ENCODE measurements at regions not wholly inside any gene's neighbourhood (a gene's known extent, or its start where the extent isn't known, plus 50 kb on each side); places are given as distances from the start of the nearest gene placed in this dataset.

- peaks cover 54% of the 10 kb centered on the region in 2 donors for H3K4me1 ChIP-seq (ENCODE audit: control insufficient read depth in 2 of 2, insufficient read depth in 2 of 2, low read length in 2 of 2)
- CTCF ChIA-PET = interaction anchor here (1.0 kb wide), 1 partner anchor 8 kb away, joined by 3 read pairs; no protein-coding TSS in a partner anchor
- Mint-ChIP-seq H3K9me3 (ENCODE audit: insufficient read depth) (no peaks in the 10 kb centered on the region), H3K4me3 (peak overlapping the region; percentile 82), H3K4me1 (peaks cover 78% of the 10 kb centered on the region), H3K27ac (peak overlapping the region; percentile 96), H3K27me3 (no peaks in the 10 kb centered on the region)
- intact Hi-C loops (cut with micrococcal nuclease) = loop anchor here (5.0 kb wide), 1 partner anchor 93 kb away; no protein-coding TSS in a partner anchor
- peak overlapping the region; percentile 46 for H3K9ac ChIP-seq (ENCODE audit: low read length)
- ATAC-seq (ENCODE audit: low read depth) (peak; percentile 79), DNase-seq (peak; percentile 73)
- no peaks in the 10 kb centered on the region for H3K36me3 ChIP-seq (replicated peaks in 1 of 2; ENCODE audit: control extremely low read depth in 1 of 2, control insufficient read depth in 1 of 2, extremely low read depth in 1 of 2, insufficient read depth in 2 of 2, low read length in 1 of 2)
- H3K27me3 ChIP-seq (replicated peaks in 1 of 4; ENCODE audit: control extremely low read depth in 1 of 4, control insufficient read depth in 3 of 4, insufficient read depth in 4 of 4, low read length in 3 of 4) = no peaks in the 10 kb centered on the region
- H3K27ac ChIP-seq (ENCODE audit: low read length in 2 of 2) = peak overlapping the region; percentile 87 to 97
- H3K4me2 ChIP-seq (replicated peaks; ENCODE audit: low read depth, low read length, poor library complexity, severe bottlenecking) = peak overlapping the region; percentile 65
- peaks cover 0 to 21% (median 5%) of the 10 kb centered on the region in 3 donors for H3K9me3 ChIP-seq (ENCODE audit: control extremely low read depth in 1 of 3, control insufficient read depth in 2 of 3, insufficient read depth in 1 of 3, low read length in 2 of 3)
- TF ChIP-seq EZH2 (IDR thresholded peaks at IDR 0.05; ENCODE audit: borderline replicate concordance, insufficient read depth, low read depth, low read length, poor library complexity, severe bottlenecking) = no peak
- no peak for TF ChIP-seq CTCF (IDR thresholded peaks at IDR 0.05)
- peak overlapping the region; percentile 10 for H2AFZ ChIP-seq (ENCODE audit: insufficient read depth, low read depth, low read length, poor library complexity, severe bottlenecking)
- WGBS (ENCODE audit: insufficient coverage) = no CpG with 5 or more reads among the region's 1 CpG
- H4K20me1 ChIP-seq (ENCODE audit: control insufficient read depth, insufficient read depth, low read length, poor library complexity, severe bottlenecking) = no peaks in the 10 kb centered on the region
- no peaks in the 10 kb centered on the region for H3K79me2 ChIP-seq (ENCODE audit: control insufficient read depth, insufficient read depth, low read length)
- POLR2A ChIA-PET = no interaction called here
- H3K4me3 ChIP-seq (ENCODE audit: control extremely low read depth in 1 of 5, extremely low read depth in 1 of 5, insufficient read depth in 1 of 5, low read depth in 2 of 5, low read length in 4 of 5) = peak overlapping the region in 4 of 5 experiments; percentile 23 to 44 (median 31)
These were observed 402.1 kb downstream of the PDCD6IP start for GRCh38 chr3:34200576-34200975.

GRCh38 chr3:34202975-34203374 is 404.5 kb downstream of the PDCD6IP start:
- no peaks in the 10 kb centered on the region for H3K9me3 Mint-ChIP-seq (ENCODE audit: insufficient read depth)
- peaks cover 69% of the 10 kb centered on the region for H3K4me1 Mint-ChIP-seq
- Histone ChIP-seq H3K27me3 (replicated peaks in 1 of 4; ENCODE audit: control extremely low read depth in 1 of 4, control insufficient read depth in 3 of 4, insufficient read depth in 4 of 4, low read length in 3 of 4) (no peaks in the 10 kb centered on the region), H3K9ac (ENCODE audit: low read length) (no peak overlapping the region), H4K20me1 (ENCODE audit: control insufficient read depth, insufficient read depth, low read length, poor library complexity, severe bottlenecking) (no peaks in the 10 kb centered on the region), H3K4me1 (ENCODE audit: control insufficient read depth in 2 of 2, insufficient read depth in 2 of 2, low read length in 2 of 2) (peaks cover 40 to 46% of the 10 kb centered on the region in 2 donors), H3K79me2 (ENCODE audit: control insufficient read depth, insufficient read depth, low read length) (no peaks in the 10 kb centered on the region), H2AFZ (ENCODE audit: insufficient read depth, low read depth, low read length, poor library complexity, severe bottlenecking) (no peak overlapping the region), H3K4me2 (replicated peaks; ENCODE audit: low read depth, low read length, poor library complexity, severe bottlenecking) (no peak overlapping the region), H3K4me3 (ENCODE audit: control extremely low read depth in 1 of 5, extremely low read depth in 1 of 5, insufficient read depth in 1 of 5, low read depth in 2 of 5, low read length in 4 of 5) (no peak overlapping the region), H3K36me3 (replicated peaks in 1 of 2; ENCODE audit: control extremely low read depth in 1 of 2, control insufficient read depth in 1 of 2, extremely low read depth in 1 of 2, insufficient read depth in 2 of 2, low read length in 1 of 2) (no peaks in the 10 kb centered on the region), H3K27ac (ENCODE audit: low read length in 2 of 2) (no peak overlapping the region), H3K9me3 (ENCODE audit: control extremely low read depth in 1 of 3, control insufficient read depth in 2 of 3, insufficient read depth in 1 of 3, low read length in 2 of 3) (peaks cover 0 to 15% (median 5%) of the 10 kb centered on the region in 3 donors)
- H3K27me3 Mint-ChIP-seq = no peaks in the 10 kb centered on the region
- H3K4me3 Mint-ChIP-seq = no peak overlapping the region
- ChIA-PET POLR2A (no interaction called here), CTCF (interaction anchor here (1.2 kb wide), 1 partner anchor 58 kb away, joined by 3 read pairs; no protein-coding TSS in a partner anchor)
- no peak for TF ChIP-seq EZH2 (IDR thresholded peaks at IDR 0.05; ENCODE audit: borderline replicate concordance, insufficient read depth, low read depth, low read length, poor library complexity, severe bottlenecking)
- no peak for TF ChIP-seq CTCF (IDR thresholded peaks at IDR 0.05)
- no peak for DNase-seq
- H3K27ac Mint-ChIP-seq = no peak overlapping the region
- intact Hi-C loops (cut with micrococcal nuclease) = loop anchor here (5.0 kb wide), 1 partner anchor 96 kb away; no protein-coding TSS in a partner anchor
- no peak for ATAC-seq (ENCODE audit: low read depth)
- WGBS (ENCODE audit: insufficient coverage) = 100% methylated on average over 3 of the region's 3 CpGs
